GM18861 (cell line): ENCODE measurements at regions not wholly inside any gene's neighbourhood (a gene's known extent, or its start where the extent isn't known, plus 50 kb on each side); places are given as distances from the start of the nearest gene placed in this dataset.

Experiments used
- ATAC-seq: cut with Tn5 transposase; IDR thresholded peaks from one replicate; pipeline ENCODE4 v1.9.1; 2021; ENCODE audit not compliant: unreplicated experiment

- no peak for ATAC-seq
These were observed 68.0 kb upstream of the ALDH1A1 start for GRCh38 chr9:73020877-73021276.

GRCh38 chr9:73014011-73014410 is 61.2 kb upstream of the ALDH1A1 start:
- no peak for ATAC-seq

DNA sequence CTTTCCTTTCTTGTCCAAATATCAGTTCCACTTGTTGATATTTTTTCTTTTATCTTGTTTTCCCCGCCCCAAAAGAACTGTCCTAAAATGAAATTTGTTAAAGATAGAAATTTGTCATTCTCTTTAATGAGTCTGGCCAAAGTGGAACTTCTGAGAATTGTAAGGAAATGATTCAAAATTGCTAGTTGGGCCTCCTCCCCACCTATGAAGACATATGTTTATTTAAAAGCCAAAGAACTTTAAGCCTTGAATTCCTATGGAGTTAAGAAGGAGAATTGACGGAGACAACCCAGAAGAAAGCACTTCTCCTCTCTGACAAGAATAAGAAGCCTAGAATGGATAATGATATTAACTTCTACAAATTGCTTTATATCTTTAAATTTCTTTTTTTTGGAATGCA is 59.1 kb upstream of the ALDH1A1 start:
- no peak for ATAC-seq

- no peak for ATAC-seq
These were observed 58.4 kb upstream of the ALDH1A1 start for GRCh38 chr9:73011181-73011750.

GRCh38 chr9:73009649-73010288 is 56.9 kb upstream of the ALDH1A1 start:
- no peak for ATAC-seq

- ATAC-seq = no peak
These were observed 55.3 kb upstream of the ALDH1A1 start for GRCh38 chr9:73007966-73008672.

- ATAC-seq = no peak
These were observed 54.1 kb upstream of the ALDH1A1 start for GRCh38 chr9:73006986-73007385.
